Activated T-helper 1 cell treated with Interleukin-2 at 50 U/mL for 16 hours (primary cell): ENCODE measurements at regions not wholly inside any gene's neighbourhood (a gene's known extent, or its start where the extent isn't known, plus 50 kb on each side); places are given as distances from the start of the nearest gene placed in this dataset.
"Not testable (repeated sequence)": the region's sequence is repeated elsewhere in the genome, so short reads cannot be mapped to it uniquely, and the experiment has no call there.

Source experiments
- DNase-seq: peaks from one replicate; pipeline ENCODE4 v3.0.0-alpha.2; 2020; ENCODE audit warnings: low read depth

DNA sequence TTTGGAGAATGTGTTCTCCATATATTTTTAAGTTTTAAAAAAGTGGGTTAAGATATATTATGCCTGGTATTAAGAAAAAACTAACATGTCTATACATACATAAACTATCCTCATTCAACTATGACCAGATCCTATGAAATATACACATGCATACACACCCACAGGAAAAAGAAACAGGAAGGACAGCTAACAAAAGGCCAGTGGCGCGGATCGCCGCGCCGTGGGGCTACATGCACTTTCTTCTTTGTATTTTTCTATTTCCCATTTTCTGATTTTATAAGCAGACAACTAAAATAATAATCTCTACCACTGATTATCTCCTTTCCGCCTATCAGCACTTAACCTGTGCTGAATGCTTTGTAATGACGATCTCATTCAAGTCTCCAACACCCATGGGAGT is 160.1 kb downstream of the OR4M2 start:
- DNase-seq = no peak

DNA sequence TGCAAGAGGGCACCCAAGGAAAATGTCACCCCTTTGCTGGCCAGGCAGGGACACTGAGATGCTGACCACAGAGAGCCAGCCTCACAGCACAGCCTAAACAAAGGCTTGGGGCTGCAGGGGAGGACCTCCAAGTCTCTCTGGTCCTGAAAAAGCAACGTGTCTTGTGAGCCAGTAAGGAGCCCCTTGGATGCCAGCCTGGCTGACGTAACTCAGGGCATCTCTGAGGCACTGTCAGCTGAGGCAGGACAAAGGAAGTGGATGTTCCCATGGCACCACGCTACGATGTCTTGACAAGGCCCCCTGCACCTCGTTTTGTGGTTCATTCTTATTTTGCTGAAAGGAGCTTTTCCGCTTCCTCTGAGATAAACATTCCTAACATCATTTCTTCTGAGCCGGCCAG is 160.7 kb downstream of the OR4M2 start:
- DNase-seq = no peak

DNA sequence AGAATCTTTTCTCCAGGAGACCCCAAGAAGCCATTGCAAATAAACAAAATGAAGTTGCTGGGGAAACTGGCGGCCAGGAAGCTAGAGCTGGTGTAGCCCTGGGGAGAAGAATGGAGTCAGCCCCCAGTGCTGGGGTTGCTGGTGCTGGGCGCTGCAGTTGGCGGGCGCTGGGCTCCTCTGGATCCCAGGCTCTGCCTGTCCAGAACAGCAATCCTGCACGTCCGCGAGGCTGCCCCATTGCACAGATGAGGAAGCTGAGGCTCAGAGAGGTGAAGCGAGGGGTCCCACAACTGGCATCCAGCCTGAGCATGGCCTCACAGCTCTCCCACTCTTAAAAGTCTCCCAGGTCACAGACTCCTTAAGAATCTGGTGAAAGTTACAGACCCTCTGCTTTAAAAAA is 161.1 kb downstream of the OR4M2 start:
- DNase-seq = no peak

DNA sequence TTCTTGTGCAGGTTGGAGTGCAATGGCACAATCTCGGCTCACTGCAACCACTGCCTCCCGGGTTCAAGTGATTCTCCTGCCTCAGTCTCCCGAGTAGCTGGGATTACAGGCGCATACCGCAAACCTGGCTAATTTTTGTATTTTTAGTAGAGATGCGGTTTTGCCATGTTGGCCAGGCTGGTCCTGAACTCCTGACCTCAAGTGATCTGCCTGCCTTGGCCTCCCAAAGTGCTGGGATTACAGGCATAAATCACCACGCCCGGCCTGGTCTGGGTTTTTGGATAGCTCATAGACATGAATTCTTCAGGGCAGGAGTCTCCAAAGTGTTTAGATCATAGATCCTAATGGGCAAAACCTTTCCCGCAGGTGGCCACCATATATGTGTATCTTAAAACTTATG is 162.0 kb downstream of the OR4M2 start:
- DNase-seq = not testable (repeated sequence)

DNA sequence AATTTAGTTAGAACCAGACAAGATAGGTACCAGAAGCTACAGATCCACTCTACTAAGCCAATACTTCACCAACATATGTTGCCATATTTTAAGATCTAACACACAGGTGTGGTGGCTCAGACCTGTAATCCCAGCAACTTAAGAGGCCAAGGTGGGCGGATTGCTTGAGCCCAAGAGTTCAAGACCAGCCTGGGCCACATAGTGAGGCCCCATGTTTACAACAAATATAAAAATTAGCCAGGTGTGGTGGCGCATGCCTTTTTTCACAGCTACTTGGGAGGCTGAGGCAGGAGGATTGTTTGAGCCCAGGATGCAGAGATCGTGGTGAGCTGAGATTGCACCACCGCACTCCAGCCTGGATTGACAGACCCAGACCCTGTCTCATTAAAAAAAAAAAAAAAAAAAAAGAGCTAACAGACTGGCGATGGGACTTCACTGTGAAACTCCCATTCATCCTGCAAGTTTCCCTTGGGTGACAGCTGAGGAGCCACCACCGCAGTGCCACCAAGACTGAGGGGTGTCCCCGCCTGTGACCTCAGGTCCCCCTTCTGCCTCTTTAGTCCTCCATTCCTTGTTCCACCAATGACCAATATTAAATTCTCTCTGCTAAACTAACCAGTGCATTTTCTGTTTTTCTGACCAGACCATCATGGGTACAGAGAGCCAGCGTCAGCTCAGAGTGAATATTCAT is 163.3 kb downstream of the OR4M2 start:
- DNase-seq = no peak

DNA sequence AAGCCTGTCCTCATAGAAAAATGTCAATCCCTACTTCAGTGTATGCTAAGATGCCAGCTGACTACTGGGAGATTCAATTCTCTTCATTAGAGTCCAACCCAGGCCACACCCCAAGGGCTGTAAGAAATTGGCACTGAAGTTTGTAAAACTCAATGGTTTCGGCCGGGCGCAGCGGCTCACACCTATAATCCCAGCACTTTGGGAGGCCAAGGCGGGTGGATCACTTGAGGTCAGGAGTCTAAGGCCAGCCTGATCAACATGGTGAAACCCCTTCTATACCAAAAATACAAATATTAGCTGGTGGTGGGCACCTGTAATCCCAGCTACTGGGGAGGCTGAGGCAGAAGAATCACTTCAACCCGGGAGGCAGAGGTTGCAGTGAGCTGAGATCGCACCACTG is 169.2 kb downstream of the OR4M2 start:
- DNase-seq = not testable (repeated sequence)

DNA sequence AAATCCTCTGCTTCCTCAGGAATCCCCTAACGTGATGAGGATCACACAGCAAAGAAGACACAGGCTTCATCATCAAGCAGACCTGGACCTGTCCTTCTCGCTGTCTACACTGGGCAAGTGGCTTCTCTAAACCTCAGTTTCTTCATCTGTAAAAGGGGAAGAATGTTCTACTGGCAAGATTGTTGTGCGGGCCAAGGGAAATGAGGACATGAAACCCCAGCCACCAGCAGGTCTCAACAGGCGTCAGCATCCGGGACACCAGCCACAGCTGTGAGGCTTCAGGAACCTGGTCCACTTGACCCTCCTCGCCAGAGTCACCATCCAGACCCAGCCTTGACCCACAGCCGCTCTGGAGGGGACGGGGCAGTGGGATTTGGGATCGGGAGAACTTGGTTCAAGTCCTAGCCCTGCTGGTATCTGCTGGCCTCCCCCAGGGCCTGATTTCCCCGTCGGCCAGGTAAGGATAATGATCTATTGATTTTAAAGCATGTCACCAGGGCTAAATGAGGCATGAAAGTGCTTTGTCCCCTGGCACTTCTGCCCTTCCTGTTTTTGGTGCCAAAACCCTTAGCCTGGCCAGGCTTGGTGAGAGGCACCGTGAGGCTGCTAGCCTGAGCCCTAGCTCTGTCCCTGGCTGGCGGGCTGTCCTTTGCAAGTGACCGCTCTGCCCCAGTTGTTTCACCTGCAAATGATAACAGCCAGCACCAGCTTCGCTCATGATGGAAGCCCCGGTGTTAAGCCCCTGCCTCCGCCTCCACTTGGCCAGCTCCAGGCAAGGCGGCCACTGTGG is 170.4 kb downstream of the OR4M2 start:
- DNase-seq = not testable (repeated sequence)

DNA sequence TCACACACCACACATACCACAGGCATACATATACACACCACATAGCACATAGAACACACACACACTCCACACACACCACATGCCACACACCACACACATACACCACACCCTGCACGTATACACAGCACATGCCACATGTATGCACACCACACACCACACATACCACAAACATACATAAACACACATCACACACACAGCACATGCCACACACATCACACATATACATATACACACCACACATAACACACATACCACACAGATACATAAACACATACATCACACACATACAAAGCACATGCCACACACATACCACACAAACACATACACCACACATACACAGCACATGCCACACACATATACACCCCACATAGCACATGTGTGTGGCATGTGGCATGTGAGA is 171.1 kb downstream of the OR4M2 start:
- no peak for DNase-seq

DNA sequence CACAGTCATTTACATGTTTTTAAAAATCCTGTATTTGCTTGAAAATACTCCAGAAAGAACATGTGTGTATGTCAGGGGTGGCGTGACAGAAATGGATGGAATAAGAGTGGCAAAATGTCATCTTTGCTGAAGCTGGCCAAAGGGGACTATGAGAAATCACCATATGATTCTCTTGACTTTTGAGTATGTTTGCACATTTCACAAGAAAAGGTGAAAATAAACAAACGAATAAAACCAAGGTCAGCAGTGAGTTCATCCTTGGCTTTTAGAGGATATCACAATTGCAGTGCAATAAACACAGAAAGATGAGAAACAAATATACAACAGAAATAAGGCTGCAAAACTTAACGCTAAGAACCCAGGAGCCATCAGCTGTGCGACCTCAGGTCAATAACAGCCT is 171.7 kb downstream of the OR4M2 start:
- not testable (repeated sequence) for DNase-seq

DNA sequence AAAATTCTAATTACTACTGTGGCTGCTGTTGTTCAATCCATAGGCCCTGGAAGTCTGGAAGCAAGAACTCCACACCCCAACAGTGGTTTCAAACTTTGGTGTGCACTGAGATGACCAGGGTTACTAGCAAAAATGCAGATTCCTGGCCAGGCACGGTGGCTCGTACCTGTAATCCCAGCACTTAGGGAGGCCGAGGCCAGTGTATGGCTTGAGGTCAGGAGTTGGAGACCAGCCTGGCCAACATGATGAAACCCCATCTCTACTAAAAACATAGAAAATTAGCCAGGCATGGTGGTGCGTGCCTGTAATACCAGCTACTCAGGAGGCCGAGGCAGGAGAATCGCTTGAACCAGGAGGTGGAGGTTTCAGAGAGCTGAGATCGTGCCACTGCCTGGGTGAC is 172.2 kb downstream of the OR4M2 start:
- not testable (repeated sequence) for DNase-seq

DNA sequence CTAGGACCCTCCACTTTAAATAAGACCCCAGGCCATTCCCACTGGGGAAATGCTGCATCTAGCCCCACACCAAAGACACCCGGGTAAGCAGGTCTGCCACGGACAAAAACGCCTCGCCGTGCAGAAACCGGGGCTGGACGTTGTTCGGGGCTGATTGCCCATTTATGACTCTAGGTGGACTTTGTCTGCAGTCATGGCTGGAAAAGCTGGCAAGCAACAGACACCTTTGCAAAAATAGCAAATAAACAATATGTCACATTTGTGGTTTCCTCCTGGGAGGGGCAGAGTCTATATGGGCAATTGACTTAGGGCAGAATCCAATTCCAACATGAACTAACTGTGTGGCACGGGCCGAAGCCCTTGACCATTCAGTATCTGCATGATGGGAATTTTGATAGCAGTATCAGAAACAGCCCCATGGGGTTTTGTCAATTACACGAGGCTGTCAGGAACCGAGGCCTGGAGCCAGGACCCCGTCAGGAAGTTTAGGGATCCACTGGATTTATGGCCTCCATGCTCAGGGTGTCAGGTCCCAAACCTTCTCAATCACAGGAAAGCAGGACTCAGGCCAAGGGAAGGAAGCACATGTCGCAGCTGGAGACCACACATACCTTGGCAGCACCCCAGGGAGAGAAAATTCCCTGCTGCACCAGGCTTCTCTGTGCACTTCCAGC is 172.8 kb downstream of the OR4M2 start:
- DNase-seq = not testable (repeated sequence)

DNA sequence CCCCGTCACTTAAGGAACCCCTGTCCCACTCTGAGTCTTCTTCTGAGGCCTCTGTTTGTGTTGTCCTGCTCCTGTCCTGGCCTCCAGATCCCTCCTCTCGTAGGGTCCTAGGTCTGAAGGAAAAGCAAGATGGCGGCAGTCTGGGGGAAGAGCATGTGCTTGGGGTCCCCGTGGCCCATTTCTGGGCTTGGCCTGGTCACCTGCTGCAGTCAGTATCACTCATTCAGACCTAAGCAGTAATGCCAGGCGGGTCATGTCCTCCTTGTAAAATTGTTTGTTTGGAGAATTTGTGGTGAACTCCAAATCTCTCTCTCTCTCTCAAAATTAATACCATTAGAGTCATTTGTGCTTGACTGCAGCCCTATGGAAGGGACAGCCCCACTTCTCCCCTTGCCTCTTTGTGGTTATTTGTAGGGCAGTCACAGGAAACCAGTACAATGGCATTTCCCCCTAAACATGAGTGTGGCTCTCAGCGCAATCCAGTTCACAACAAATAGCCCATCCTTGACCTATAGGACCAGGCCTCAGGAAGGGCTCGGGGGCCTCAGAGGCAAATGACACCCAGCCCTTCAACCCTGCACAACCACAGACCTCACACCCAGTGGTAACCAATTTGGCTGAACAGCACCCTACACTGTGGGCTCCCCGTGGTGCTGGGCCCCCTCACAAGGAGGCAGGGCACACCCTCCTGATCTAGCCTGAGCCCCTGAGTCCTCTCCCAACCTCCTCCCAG is 173.5 kb downstream of the OR4M2 start:
- no peak for DNase-seq

DNA sequence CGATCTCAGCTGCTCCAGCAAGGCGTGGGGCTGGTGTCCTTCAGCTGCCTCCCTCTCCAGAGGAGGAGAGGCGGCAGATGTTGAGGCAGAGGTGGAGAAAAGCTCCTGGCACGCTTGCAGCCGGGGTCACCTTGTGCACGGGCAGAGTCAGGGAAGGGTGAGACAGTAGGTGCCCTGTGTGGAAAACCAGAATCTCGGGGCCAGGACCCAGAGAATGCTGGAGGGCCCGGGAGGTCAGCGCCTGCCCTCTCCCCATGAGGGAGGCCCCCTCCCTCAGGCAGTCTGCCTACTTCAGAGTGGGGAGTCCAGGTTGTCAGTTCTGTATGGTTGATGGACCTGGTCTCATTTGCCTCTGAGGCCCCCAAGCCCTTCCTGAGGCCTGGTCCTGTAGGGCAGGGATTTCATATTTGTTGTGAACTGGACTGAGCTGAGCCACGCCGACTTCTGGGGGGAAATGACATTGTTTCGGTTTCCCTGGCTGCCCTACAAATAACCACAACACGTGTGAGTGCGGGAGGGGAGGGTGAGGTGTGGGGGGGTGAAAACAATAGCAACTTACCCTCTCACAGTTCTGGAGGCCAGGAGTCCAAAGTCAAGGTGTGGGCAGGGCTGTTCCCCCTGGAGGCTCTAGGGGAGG is 174.2 kb downstream of the OR4M2 start:
- DNase-seq = not testable (repeated sequence)

DNA sequence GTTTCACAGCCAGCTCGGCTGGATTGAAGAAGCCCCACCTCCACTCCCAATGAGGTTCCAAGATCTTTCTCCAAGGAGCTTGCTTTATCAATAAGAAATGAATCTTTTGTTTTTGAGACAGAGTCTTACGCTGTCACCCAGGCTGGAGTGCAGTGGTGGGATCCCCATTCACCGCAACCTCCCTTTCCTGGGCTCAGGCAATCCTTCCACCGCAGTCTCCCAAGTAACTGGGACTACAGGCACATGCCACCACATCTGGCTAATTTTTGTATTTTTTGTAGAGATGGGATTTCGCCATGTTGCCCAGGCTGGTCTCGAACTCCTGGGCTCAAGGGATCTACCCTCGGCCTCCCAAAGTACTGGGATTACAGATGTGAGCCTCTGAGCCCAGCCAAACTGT is 175.3 kb downstream of the OR4M2 start:
- not testable (repeated sequence) for DNase-seq

DNA sequence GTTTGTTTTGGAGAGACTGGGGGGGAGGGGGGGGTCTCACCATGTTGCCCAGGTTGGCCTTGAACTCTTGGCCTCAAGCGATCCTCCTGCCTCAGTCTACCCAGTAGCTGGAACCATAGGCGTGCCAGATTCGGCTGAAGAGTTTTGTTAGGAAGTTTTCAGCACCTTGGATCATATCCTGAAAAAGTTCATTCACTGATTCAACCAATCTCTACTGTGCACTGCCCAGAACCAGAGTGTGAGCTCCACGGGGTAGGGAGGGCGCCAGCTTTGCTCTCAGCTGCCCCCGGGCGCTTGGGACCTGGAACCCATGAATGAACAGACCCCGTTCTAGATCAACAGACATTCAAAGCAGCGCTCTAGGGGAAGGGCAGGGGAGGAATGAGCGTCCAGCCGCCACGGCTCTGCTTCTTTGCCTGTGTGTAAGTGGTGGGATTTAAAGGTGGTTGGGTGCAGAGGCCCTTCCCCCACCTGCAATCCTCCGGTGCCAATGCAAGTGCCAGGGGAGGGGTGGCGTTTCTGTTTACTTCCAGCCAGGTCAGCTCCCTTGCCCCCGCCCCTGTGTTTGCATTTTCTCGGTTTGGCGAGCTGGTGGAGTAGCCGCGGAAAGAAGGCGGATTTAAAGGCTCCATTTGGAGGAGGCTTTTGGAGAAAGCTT is 176.2 kb downstream of the OR4M2 start:
- not testable (repeated sequence) for DNase-seq

DNA sequence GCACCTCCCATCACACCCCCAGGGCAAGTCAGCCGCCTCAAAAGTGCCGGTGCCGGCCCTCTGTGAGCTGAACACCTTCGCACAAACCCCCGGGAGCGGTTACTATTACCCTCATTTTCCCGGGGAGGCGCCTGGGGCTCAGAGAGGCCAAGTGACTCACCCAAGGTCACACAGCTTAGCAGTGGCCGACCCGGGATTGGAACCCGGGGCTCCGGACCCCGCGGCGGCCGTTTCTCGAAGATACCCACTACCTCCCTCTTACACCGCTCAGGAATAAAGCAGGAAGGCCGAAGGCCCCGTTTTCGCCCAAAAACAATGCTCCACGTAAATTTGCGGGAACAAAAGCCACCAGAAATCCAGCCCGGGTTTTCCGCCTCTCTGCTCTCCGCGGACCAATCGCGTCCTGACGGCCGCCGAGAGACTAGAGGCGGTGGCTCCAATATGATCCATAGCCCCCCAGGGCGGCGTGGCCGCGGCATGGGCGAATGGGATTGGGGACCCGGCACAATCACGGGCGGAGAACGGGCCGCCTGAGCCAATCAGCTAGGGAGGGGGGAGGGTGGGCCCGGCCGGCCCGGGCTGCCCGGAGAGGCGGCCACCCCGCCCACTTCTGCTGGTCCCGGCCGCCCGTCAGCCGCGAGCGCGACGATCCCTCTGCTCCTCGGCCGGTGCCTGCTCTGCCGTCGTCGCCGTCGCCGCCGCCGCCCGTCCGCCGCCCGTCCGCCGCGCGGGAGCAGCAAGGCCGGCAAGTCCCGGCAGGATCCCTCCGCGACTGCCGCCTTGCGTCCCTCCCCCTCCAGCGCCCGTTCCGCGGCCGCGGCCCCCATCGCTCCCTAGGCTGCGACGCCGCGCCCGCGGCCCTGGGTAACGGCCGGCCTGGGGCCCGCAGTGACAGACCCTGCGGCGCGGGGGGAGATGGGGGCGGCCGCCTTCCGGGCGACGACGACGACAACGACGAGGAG is 177.0 kb downstream of the OR4M2 start:
- no peak for DNase-seq

DNA sequence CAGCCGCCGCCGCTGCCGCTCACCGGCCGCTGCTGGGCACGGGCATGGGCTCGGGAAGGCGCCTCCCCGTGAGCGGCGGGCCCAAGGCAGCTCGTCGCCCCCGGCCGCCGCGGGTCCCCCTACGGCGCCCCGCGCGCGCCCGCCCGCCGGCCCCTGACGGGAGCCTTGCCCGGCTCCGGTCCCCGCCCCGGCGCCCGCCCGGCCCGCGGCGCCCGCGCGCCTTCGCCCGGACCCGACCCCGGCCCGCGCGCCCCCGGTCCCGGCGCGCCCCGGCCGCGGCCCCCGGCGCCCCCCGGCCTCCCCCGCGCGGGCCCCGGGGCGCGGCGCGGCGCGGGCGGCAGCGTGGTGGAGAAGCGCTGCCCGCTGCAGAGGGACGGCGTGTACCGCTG is 177.7 kb downstream of the OR4M2 start:
- no peak for DNase-seq

DNA sequence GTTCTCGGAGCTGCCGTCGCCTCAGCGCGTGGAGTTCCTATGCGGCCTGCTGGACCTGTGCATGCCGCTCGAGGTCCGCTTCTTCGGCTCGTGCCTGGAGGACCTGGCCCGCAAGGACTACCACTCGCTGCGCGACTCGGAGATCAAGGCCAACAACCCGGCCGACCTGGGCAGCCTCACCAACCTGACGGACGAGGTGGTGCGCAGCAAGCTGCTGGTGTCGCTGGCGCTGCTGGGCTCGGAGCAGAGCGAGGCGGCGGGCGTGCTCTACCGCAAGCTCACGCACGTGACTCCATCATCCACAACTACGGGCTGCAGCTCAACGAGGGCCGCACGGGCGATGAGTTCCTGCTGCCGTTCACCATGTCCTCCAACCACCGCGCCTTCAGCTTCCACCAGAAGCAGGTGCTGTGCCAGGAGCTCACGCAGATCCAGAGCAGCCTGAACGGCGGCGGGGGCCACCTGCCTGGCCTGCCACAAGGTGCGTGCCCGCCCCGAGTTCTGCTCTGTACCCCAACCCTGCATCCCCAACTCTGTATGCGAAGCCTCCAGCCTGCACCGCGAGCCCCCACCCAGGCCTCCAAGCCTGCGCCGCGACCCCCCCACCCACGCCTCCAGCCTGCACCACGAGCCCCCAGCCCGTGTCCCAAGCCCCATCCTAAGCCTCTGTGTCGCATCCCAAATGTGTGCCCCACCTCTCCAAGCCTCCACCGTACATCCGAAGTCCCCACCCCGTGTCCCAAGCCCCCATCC is 178.2 kb downstream of the OR4M2 start:
- DNase-seq = no peak

DNA sequence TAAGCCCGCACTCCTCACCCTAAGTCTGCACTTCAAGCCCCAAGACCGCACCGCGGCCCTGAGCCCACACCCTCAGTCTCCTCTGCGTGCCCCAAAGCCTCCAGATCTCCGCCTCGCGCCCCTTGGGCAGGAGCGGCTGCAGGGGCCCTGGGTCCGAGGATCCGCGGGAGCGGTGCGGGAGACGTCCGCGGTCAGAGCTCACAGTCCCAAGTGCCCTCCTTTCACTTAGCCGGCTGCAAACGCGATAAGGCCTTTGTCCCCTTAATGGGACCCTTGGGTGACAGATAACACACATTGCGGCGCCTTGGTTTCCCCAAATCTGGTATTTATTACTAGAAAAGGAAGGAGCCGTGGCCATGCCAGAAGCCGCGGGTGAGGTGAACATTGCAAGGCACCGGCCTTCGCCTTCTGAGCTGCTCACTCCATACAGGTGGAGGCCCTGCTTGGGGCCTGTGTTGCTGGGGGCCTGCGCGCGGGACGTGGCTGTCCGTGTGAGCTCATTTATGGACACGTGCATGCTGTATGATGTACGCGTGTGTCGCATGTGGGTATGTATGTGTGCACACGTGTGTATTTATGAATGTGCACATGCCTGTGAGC is 178.9 kb downstream of the OR4M2 start:
- not testable (repeated sequence) for DNase-seq
